ENCODE measurements at regions not wholly inside any gene's neighbourhood (a gene's known extent, or its start where the extent isn't known, plus 50 kb on each side); places are given as distances from the start of the nearest gene placed in this dataset.

GRCh38 chr12:126156806-126157574, 1091.8 kb downstream of the AACS start:
- no peaks in the 10 kb centered on the region for H3K9me3 ChIP-seq (ENCODE audit: low read length)
- no peaks in the 10 kb centered on the region for H3K27me3 ChIP-seq (ENCODE audit: insufficient read depth, low read length)
- H3K36me3 ChIP-seq (ENCODE audit: insufficient read depth, low read length), result no peaks in the 10 kb centered on the region
- H2AFZ ChIP-seq (ENCODE audit: low read depth, low read length), result no peak overlapping the region
- H3K4me1 ChIP-seq (ENCODE audit: insufficient read depth, low read length), result no peaks in the 10 kb centered on the region
- H3K4me3 ChIP-seq (ENCODE audit: low read length), result no peak overlapping the region

DNA sequence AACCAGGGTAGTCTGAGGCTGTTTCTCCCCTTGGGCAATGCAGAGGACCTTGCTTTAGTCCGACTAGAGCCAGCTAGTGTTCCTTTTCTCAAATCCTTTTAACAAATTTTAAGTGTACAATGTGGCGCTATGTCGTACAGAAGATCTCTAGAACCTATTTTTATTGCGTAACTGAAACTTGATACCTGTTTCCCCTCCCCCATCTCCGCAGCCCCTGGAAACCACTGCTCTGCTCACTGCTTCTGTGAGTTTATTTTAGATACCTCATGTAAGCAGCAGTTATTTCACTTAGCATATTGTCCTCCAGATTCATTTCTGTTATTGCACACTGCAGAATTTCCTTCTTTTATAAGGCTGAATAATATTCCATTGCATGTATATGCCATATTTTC, 1092.3 kb downstream of the AACS start:
- no peak overlapping the region for H2AFZ ChIP-seq (ENCODE audit: low read depth, low read length)
- no peaks in the 10 kb centered on the region for H3K27me3 ChIP-seq (ENCODE audit: insufficient read depth, low read length)
- H3K4me3 ChIP-seq (ENCODE audit: low read length), result no peak overlapping the region
- no peaks in the 10 kb centered on the region for H3K9me3 ChIP-seq (ENCODE audit: low read length)
- H3K4me1 ChIP-seq (ENCODE audit: insufficient read depth, low read length), result no peaks in the 10 kb centered on the region
- no peaks in the 10 kb centered on the region for H3K36me3 ChIP-seq (ENCODE audit: insufficient read depth, low read length)

DNA sequence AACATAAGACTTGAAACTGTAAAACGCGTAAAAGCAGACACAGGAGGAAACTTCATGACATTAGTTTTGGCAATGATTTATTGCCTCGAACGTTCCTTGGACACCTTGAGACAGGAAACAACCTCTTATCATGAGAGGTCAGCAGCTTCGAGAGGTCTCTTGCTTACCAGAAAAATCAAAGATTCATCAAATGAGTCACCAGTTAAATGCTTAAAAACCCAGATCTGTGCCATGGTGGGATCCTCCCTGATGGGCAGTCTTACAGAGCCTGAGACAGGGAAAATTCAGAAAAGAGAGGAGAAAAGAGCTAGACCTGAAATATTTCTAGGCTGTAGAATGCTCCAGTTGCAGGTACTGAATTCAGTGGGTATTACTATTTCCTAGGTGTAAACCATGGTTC, 1093.9 kb downstream of the AACS start:
- Histone ChIP-seq H3K4me1 (ENCODE audit: insufficient read depth, low read length) (no peaks in the 10 kb centered on the region), H3K36me3 (ENCODE audit: insufficient read depth, low read length) (no peaks in the 10 kb centered on the region)

DNA sequence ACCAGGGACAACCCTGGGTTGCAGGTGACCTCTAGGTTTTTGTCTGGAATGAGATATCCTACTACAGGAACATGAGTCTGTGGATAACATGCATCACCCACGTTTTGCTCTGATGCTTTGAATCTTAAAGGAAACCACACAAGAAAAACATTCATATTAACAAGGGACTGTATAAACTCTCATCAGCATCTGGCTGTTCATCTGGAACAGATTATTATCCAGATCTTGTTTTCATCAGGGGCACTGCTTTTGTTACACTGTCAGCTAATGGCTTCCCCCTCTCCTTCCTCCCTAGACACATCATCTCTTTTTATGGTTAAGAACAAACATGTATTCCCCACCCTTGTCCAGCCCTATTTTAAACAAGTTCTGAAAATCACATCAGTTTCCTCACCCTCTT, 1095.7 kb downstream of the AACS start:
- Histone ChIP-seq H3K4me1 (ENCODE audit: insufficient read depth, low read length) (no peaks in the 10 kb centered on the region), H3K27me3 (ENCODE audit: insufficient read depth, low read length) (no peaks in the 10 kb centered on the region), H2AFZ (ENCODE audit: low read depth, low read length) (no peak overlapping the region), H3K36me3 (ENCODE audit: insufficient read depth, low read length) (no peaks in the 10 kb centered on the region), H3K9me3 (ENCODE audit: low read length) (no peaks in the 10 kb centered on the region), H3K4me3 (ENCODE audit: low read length) (no peak overlapping the region)

More for the DNA sequence above, 1093.9 kb downstream of the AACS start:
- Histone ChIP-seq H3K27me3 (ENCODE audit: insufficient read depth, low read length) (no peaks in the 10 kb centered on the region), H2AFZ (ENCODE audit: low read depth, low read length) (no peak overlapping the region), H3K9me3 (ENCODE audit: low read length) (no peaks in the 10 kb centered on the region), H3K4me3 (ENCODE audit: low read length) (no peak overlapping the region)

- Histone ChIP-seq H3K36me3 (ENCODE audit: insufficient read depth, low read length) (no peaks in the 10 kb centered on the region), H3K4me1 (ENCODE audit: insufficient read depth, low read length) (no peaks in the 10 kb centered on the region), H3K9me3 (ENCODE audit: low read length) (no peaks in the 10 kb centered on the region), H2AFZ (ENCODE audit: low read depth, low read length) (no peak overlapping the region), H3K27me3 (ENCODE audit: insufficient read depth, low read length) (no peaks in the 10 kb centered on the region), H3K4me3 (ENCODE audit: low read length) (no peak overlapping the region)
Measured at GRCh38 chr12:126163984-126164383, 1098.7 kb downstream of the AACS start.

- Histone ChIP-seq H3K9me3 (ENCODE audit: low read length) (no peaks in the 10 kb centered on the region), H2AFZ (ENCODE audit: low read depth, low read length) (no peak overlapping the region), H3K4me1 (ENCODE audit: insufficient read depth, low read length) (no peaks in the 10 kb centered on the region), H3K36me3 (ENCODE audit: insufficient read depth, low read length) (no peaks in the 10 kb centered on the region), H3K4me3 (ENCODE audit: low read length) (no peak overlapping the region), H3K27me3 (ENCODE audit: insufficient read depth, low read length) (no peaks in the 10 kb centered on the region)
Measured at GRCh38 chr12:126171937-126172559, 1106.8 kb downstream of the AACS start.

GRCh38 chr12:126182619-126183236, 1117.5 kb downstream of the AACS start:
- no peak overlapping the region for H2AFZ ChIP-seq (ENCODE audit: low read depth, low read length)
- no peaks in the 10 kb centered on the region for H3K27me3 ChIP-seq (ENCODE audit: insufficient read depth, low read length)
- no peak overlapping the region for H3K4me3 ChIP-seq (ENCODE audit: low read length)
- H3K4me1 ChIP-seq (ENCODE audit: insufficient read depth, low read length), result no peaks in the 10 kb centered on the region
- no peaks in the 10 kb centered on the region for H3K9me3 ChIP-seq (ENCODE audit: low read length)
- H3K36me3 ChIP-seq (ENCODE audit: insufficient read depth, low read length), result no peaks in the 10 kb centered on the region

DNA sequence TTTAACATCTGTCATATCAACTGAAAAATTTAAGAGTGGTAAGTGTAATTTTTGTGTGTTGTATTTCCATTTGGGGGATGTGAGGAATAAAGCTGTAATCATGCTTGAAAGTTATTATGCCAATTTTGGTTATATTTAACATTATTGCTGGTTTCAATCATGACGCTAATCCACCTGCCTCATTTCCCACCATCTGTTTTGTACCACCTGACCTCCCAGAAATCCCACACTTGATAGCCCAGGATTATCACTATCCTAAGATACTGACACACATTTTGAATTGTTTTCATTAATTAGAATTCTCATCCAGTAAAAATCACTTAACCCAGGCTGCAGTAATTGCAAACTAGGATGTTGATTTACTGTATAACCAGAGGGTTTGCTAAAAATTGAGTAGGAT, 1119.8 kb downstream of the AACS start:
- no peak overlapping the region for H2AFZ ChIP-seq (ENCODE audit: low read depth, low read length)
- peaks cover 5% of the 10 kb centered on the region for H3K27me3 ChIP-seq (ENCODE audit: insufficient read depth, low read length)
- H3K36me3 ChIP-seq (ENCODE audit: insufficient read depth, low read length), result no peaks in the 10 kb centered on the region
- H3K4me3 ChIP-seq (ENCODE audit: low read length), result no peak overlapping the region
- no peaks in the 10 kb centered on the region for H3K4me1 ChIP-seq (ENCODE audit: insufficient read depth, low read length)
- no peaks in the 10 kb centered on the region for H3K9me3 ChIP-seq (ENCODE audit: low read length)

- Histone ChIP-seq H3K9me3 (ENCODE audit: low read length) (no peaks in the 10 kb centered on the region), H3K36me3 (ENCODE audit: insufficient read depth, low read length) (no peaks in the 10 kb centered on the region), H3K27me3 (ENCODE audit: insufficient read depth, low read length) (peaks cover 34% of the 10 kb centered on the region), H3K4me3 (ENCODE audit: low read length) (no peak overlapping the region), H2AFZ (ENCODE audit: low read depth, low read length) (no peak overlapping the region), H3K4me1 (ENCODE audit: insufficient read depth, low read length) (no peaks in the 10 kb centered on the region)
Measured at GRCh38 chr12:126189856-126190255, 1124.6 kb downstream of the AACS start.

GRCh38 chr12:126191031-126191891, 1126.0 kb downstream of the AACS start:
- H3K4me1 ChIP-seq (ENCODE audit: insufficient read depth, low read length), result no peaks in the 10 kb centered on the region

DNA sequence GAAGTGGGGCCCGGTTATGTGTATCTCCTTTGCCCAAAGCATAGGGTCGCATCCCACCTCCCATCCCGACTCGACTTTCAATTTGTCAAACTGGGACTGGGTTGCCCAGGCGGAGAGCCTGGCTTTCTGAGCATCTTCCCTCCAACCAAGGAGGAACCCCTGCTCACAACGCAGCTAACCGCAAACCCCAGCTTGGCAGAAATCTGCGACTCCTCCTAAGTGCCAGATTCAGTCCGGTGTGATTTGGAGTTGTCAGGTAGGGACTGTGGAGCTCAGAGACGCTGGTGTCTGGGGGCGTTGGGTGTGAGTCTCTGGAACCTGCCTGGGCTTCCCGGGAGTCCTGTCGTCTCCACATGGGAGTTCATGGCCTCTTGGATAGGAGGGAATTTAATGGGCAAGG, 1126.7 kb downstream of the AACS start:
- H2AFZ ChIP-seq (ENCODE audit: low read depth, low read length), result no peak overlapping the region
- H3K4me1 ChIP-seq (ENCODE audit: insufficient read depth, low read length), result no peaks in the 10 kb centered on the region
- H3K9me3 ChIP-seq (ENCODE audit: low read length), result no peaks in the 10 kb centered on the region
- no peak overlapping the region for H3K4me3 ChIP-seq (ENCODE audit: low read length)
- no peaks in the 10 kb centered on the region for H3K36me3 ChIP-seq (ENCODE audit: insufficient read depth, low read length)
- peaks cover 34% of the 10 kb centered on the region for H3K27me3 ChIP-seq (ENCODE audit: insufficient read depth, low read length)

More at GRCh38 chr12:126191031-126191891, 1126.0 kb downstream of the AACS start:
- H3K36me3 ChIP-seq (ENCODE audit: insufficient read depth, low read length), result no peaks in the 10 kb centered on the region
- peaks cover 34% of the 10 kb centered on the region for H3K27me3 ChIP-seq (ENCODE audit: insufficient read depth, low read length)
- no peak overlapping the region for H3K4me3 ChIP-seq (ENCODE audit: low read length)
- H2AFZ ChIP-seq (ENCODE audit: low read depth, low read length), result no peak overlapping the region
- H3K9me3 ChIP-seq (ENCODE audit: low read length), result no peaks in the 10 kb centered on the region

GRCh38 chr12:126193190-126193589, 1128.0 kb downstream of the AACS start:
- Histone ChIP-seq H3K4me1 (ENCODE audit: insufficient read depth, low read length) (no peaks in the 10 kb centered on the region), H3K4me3 (ENCODE audit: low read length) (no peak overlapping the region), H3K36me3 (ENCODE audit: insufficient read depth, low read length) (no peaks in the 10 kb centered on the region), H2AFZ (ENCODE audit: low read depth, low read length) (no peak overlapping the region), H3K9me3 (ENCODE audit: low read length) (no peaks in the 10 kb centered on the region), H3K27me3 (ENCODE audit: insufficient read depth, low read length) (peaks cover 34% of the 10 kb centered on the region)

DNA sequence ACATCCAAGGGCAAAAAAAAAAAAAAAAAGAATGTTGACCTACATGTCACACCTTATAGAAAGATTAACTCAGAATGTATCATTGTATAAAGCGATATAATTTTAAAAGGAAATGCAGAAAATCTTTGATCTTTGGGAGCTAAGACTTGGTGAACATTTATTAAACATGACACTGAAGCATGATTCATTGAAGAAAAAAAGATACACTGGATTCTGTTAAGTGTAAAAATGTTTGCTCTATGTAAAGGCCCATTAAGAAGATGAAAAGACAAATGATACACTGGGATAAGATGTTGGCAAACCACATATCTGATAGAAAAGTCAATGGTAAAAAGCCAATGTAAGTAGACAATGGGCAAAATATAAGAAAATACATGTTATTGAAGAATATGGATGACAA, 1131.0 kb downstream of the AACS start:
- no peaks in the 10 kb centered on the region for H3K36me3 ChIP-seq (ENCODE audit: insufficient read depth, low read length)
- H3K27me3 ChIP-seq (ENCODE audit: insufficient read depth, low read length), result peaks cover 21% of the 10 kb centered on the region
- no peaks in the 10 kb centered on the region for H3K4me1 ChIP-seq (ENCODE audit: insufficient read depth, low read length)
- no peak overlapping the region for H2AFZ ChIP-seq (ENCODE audit: low read depth, low read length)
- no peaks in the 10 kb centered on the region for H3K9me3 ChIP-seq (ENCODE audit: low read length)
- H3K4me3 ChIP-seq (ENCODE audit: low read length), result no peak overlapping the region
